GM23338 (cell line): ENCODE measurements at regions not wholly inside any gene's neighbourhood (a gene's known extent, or its start where the extent isn't known, plus 50 kb on each side); places are given as distances from the start of the nearest gene placed in this dataset.

Experiments
- ATAC-seq: fragments of 200-7000 bp; cut with Tn5 transposase; 3 replicates; pipeline ENCODE4 v1.9.1; 2020
- DNase-seq: peaks from one replicate; pipeline ENCODE4 v3.0.0-alpha.2; 2015; ENCODE audit warnings: low spot score
- H2AFZ ChIP-seq: fragments of 200-600 bp; sonication (generic); 2 replicates; pipeline ENCODE4 v1.8.0; 2016; ENCODE audit warnings: antibody characterized with exemption, mild to moderate bottlenecking, moderate library complexity
- H3F3A ChIP-seq: fragments of 200-600 bp; sonication (generic); replicated peaks from 2 replicates; pipeline ENCODE4 v1.8.0; 2017; ENCODE audit warnings: antibody characterized with exemption, mixed run types, low read depth
- H3K27ac ChIP-seq: fragments of 200-600 bp; sonication (generic); 2 replicates; pipeline ENCODE4 v1.6.1; 2016; ENCODE audit warnings: low read depth
- H3K27me3 ChIP-seq: fragments of 200-600 bp; sonication (generic); 2 replicates; pipeline ENCODE4 v1.8.0; 2016; ENCODE audit warnings: mild to moderate bottlenecking, mixed run types, moderate library complexity; ENCODE audit not compliant: insufficient read depth
- H3K36me3 ChIP-seq: fragments of 200-600 bp; sonication (generic); 2 replicates; pipeline ENCODE4 v1.8.0; 2016; ENCODE audit warnings: mild to moderate bottlenecking; ENCODE audit not compliant: insufficient read depth
- H3K4me1 ChIP-seq: fragments of 200-600 bp; sonication (generic); 2 replicates; pipeline ENCODE4 v1.8.0; 2016; ENCODE audit warnings: mild to moderate bottlenecking, moderate library complexity; ENCODE audit not compliant: insufficient read depth
- H3K4me2 ChIP-seq: fragments of 200-600 bp; sonication (generic); 2 replicates; pipeline ENCODE4 v1.7.1; 2017; ENCODE audit warnings: mixed run types
- H3K4me3 ChIP-seq: fragments of 200-600 bp; sonication (generic); 2 replicates; pipeline ENCODE4 v1.6.1; 2016; ENCODE audit warnings: mixed run types
- H3K79me2 ChIP-seq: fragments of 200-600 bp; sonication (generic); replicated peaks from 2 replicates; pipeline ENCODE4 v1.8.0; 2017; ENCODE audit warnings: mild to moderate bottlenecking; ENCODE audit not compliant: insufficient read depth
- H3K9me2 ChIP-seq: fragments of 200-600 bp; sonication (generic); 2 replicates; pipeline ENCODE4 v1.8.0; 2017; ENCODE audit not compliant: insufficient read depth
- H4K20me1 ChIP-seq: fragments of 200-600 bp; sonication (generic); replicated peaks from 2 replicates; pipeline ENCODE4 v1.8.0; 2017; ENCODE audit warnings: mild to moderate bottlenecking; ENCODE audit not compliant: insufficient read depth
- H3K27ac Mint-ChIP-seq: 2 replicates; pipeline ENCODE4 v1.8.0; 2020; ENCODE audit warnings: inconsistent platforms, mild to moderate bottlenecking, moderate library complexity, mixed read lengths
- H3K27me3 Mint-ChIP-seq: 3 replicates; pipeline ENCODE4 v1.8.0; 2022; ENCODE audit warnings: low read depth, mild to moderate bottlenecking, moderate library complexity, mixed read lengths, inconsistent platforms; ENCODE audit not compliant: insufficient read depth, poor library complexity
- H3K36me3 Mint-ChIP-seq: 3 replicates; pipeline ENCODE4 v1.8.0; 2021; ENCODE audit warnings: low read depth, mild to moderate bottlenecking, inconsistent platforms, moderate library complexity, mixed read lengths
- H3K4me1 Mint-ChIP-seq: 3 replicates; pipeline ENCODE4 v1.8.0; 2020; ENCODE audit warnings: mild to moderate bottlenecking, inconsistent platforms, mixed read lengths
- H3K4me3 Mint-ChIP-seq: 3 replicates; pipeline ENCODE4 v1.8.0; 2021; ENCODE audit warnings: moderate library complexity, mild to moderate bottlenecking, inconsistent platforms, mixed read lengths
- H3K9me3 Mint-ChIP-seq: 3 replicates; pipeline ENCODE4 v1.8.0; 2020; ENCODE audit warnings: moderate library complexity, mild to moderate bottlenecking, inconsistent platforms, mixed read lengths
- CTCF ChIP-seq, 2 experiments: fragments of 200-600 bp in 1 of 2; sonication (generic) in 1 of 2; conservative IDR thresholded peaks; 2 replicates each; pipeline versions ENCODE4 v1.5.1 to v1.6.1; 2016 to 2017; ENCODE audit warnings: antibody characterized with exemption in 2 of 2, low read depth in 2 of 2, mild to moderate bottlenecking in 2 of 2, moderate library complexity in 1 of 2
- EZH2 ChIP-seq: fragments of 200-600 bp; sonication (generic); IDR thresholded peaks from one replicate; pipeline ENCODE4 v1.8.0; 2017; ENCODE audit warnings: antibody characterized with exemption, mild to moderate bottlenecking, low read depth; ENCODE audit not compliant: unreplicated experiment
- EZH2phosphoT487 ChIP-seq: fragments of 200-600 bp; sonication (generic); IDR thresholded peaks from one replicate; pipeline ENCODE4 v1.8.1; 2018; ENCODE audit warnings: antibody characterized with exemption; ENCODE audit not compliant: unreplicated experiment
- JUNB ChIP-seq: IDR thresholded peaks from one replicate; pipeline ENCODE4 v1.6.1; 2016; ENCODE audit warnings: antibody characterized with exemption; ENCODE audit not compliant: unreplicated experiment
- NANOG ChIP-seq: IDR thresholded peaks from 2 replicates; pipeline ENCODE4 v1.6.1; 2016; ENCODE audit warnings: antibody characterized with exemption, borderline replicate concordance
- POLR2AphosphoS5 ChIP-seq: IDR thresholded peaks from 2 replicates; pipeline ENCODE4 v1.6.1; 2016; ENCODE audit warnings: antibody characterized with exemption, low read depth
- STAT1 ChIP-seq: IDR thresholded peaks from one replicate; pipeline ENCODE4 v1.6.1; 2016; ENCODE audit warnings: antibody characterized with exemption; ENCODE audit not compliant: unreplicated experiment
- ZNF114 ChIP-seq: fragments of 250-450 bp; sonication (Bioruptor Pico); IDR thresholded peaks from 2 replicates; pipeline ENCODE4 v1.5.0; 2020; ENCODE audit warnings: mild to moderate bottlenecking, moderate library complexity
- ZNF331 ChIP-seq: fragments of 250-450 bp; sonication (Bioruptor Pico); IDR thresholded peaks from 2 replicates; pipeline ENCODE4 v1.5.0; 2020; ENCODE audit warnings: low read depth, mild to moderate bottlenecking, moderate library complexity
- TF ChIP-seq, protein P1 (sequence below): fragments of 250-450 bp; sonication (Bioruptor Pico); IDR thresholded peaks from 2 replicates; pipeline ENCODE4 v1.5.0; 2020; ENCODE audit warnings: mild to moderate bottlenecking, moderate library complexity
- TF ChIP-seq, protein P2 (sequence below): IDR thresholded peaks from 2 replicates; pipeline ENCODE4 v1.6.1; 2016; ENCODE audit warnings: antibody characterized with exemption

GRCh38 chr5:127183332-127183731 lies 107.3 kb upstream of the MEGF10 start (continued):
- TF ChIP-seq, protein P1, sequence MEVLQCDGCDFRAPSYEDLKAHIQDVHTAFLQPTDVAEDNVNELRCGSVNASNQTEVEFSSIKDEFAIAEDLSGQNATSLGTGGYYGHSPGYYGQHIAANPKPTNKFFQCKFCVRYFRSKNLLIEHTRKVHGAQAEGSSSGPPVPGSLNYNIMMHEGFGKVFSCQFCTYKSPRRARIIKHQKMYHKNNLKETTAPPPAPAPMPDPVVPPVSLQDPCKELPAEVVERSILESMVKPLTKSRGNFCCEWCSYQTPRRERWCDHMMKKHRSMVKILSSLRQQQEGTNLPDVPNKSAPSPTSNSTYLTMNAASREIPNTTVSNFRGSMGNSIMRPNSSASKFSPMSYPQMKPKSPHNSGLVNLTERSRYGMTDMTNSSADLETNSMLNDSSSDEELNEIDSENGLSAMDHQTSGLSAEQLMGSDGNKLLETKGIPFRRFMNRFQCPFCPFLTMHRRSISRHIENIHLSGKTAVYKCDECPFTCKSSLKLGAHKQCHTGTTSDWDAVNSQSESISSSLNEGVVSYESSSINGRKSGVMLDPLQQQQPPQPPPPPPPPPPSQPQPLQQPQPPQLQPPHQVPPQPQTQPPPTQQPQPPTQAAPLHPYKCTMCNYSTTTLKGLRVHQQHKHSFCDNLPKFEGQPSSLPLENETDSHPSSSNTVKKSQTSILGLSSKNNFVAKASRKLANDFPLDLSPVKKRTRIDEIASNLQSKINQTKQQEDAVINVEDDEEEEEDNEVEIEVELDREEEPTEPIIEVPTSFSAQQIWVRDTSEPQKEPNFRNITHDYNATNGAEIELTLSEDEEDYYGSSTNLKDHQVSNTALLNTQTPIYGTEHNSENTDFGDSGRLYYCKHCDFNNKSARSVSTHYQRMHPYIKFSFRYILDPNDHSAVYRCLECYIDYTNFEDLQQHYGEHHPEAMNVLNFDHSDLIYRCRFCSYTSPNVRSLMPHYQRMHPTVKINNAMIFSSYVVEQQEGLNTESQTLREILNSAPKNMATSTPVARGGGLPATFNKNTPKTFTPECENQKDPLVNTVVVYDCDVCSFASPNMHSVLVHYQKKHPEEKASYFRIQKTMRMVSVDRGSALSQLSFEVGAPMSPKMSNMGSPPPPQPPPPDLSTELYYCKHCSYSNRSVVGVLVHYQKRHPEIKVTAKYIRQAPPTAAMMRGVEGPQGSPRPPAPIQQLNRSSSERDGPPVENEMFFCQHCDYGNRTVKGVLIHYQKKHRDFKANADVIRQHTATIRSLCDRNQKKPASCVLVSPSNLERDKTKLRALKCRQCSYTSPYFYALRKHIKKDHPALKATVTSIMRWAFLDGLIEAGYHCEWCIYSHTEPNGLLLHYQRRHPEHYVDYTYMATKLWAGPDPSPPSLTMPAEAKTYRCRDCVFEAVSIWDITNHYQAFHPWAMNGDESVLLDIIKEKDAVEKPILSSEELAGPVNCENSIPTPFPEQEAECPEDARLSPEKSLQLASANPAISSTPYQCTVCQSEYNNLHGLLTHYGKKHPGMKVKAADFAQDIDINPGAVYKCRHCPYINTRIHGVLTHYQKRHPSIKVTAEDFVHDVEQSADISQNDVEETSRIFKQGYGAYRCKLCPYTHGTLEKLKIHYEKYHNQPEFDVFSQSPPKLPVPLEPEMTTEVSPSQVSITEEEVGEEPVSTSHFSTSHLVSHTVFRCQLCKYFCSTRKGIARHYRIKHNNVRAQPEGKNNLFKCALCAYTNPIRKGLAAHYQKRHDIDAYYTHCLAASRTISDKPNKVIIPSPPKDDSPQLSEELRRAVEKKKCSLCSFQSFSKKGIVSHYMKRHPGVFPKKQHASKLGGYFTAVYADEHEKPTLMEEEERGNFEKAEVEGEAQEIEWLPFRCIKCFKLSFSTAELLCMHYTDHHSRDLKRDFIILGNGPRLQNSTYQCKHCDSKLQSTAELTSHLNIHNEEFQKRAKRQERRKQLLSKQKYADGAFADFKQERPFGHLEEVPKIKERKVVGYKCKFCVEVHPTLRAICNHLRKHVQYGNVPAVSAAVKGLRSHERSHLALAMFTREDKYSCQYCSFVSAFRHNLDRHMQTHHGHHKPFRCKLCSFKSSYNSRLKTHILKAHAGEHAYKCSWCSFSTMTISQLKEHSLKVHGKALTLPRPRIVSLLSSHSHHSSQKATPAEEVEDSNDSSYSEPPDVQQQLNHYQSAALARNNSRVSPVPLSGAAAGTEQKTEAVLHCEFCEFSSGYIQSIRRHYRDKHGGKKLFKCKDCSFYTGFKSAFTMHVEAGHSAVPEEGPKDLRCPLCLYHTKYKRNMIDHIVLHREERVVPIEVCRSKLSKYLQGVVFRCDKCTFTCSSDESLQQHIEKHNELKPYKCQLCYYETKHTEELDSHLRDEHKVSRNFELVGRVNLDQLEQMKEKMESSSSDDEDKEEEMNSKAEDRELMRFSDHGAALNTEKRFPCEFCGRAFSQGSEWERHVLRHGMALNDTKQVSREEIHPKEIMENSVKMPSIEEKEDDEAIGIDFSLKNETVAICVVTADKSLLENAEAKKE (CRISPR knock-in tag), result no peak

GRCh38 chr5:127184851-127185250 lies 105.7 kb upstream of the MEGF10 start:
- no peak for TF ChIP-seq JUNB
- no peak for TF ChIP-seq CTCF (conservative IDR thresholded peaks at IDR 0.05; ENCODE audit: low read depth in 2 of 2)
- TF ChIP-seq ZNF331, result no peak
- no peak for TF ChIP-seq POLR2AphosphoS5
- no peak for TF ChIP-seq STAT1
- no peak for TF ChIP-seq ZNF114 (CRISPR knock-in tag)
- TF ChIP-seq, protein P2, sequence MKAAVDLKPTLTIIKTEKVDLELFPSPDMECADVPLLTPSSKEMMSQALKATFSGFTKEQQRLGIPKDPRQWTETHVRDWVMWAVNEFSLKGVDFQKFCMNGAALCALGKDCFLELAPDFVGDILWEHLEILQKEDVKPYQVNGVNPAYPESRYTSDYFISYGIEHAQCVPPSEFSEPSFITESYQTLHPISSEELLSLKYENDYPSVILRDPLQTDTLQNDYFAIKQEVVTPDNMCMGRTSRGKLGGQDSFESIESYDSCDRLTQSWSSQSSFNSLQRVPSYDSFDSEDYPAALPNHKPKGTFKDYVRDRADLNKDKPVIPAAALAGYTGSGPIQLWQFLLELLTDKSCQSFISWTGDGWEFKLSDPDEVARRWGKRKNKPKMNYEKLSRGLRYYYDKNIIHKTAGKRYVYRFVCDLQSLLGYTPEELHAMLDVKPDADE, result no peak
- TF ChIP-seq EZH2phosphoT487, result no peak
- TF ChIP-seq NANOG, result no peak
- TF ChIP-seq EZH2, result no peak
- Histone ChIP-seq H3K4me3 (no peak overlapping the region), H3K36me3 (no peaks in the 10 kb centered on the region), H3F3A (no peaks in the 10 kb centered on the region), H3K79me2 (no peaks in the 10 kb centered on the region), H3K4me1 (no peaks in the 10 kb centered on the region), H4K20me1 (no peaks in the 10 kb centered on the region), H3K27me3 (no peaks in the 10 kb centered on the region), H2AFZ (0 out of 2 replicates have a peak overlapping the region, but pooled peaks have one; percentile 12), H3K9me2 (peaks cover 9% of the 10 kb centered on the region; the same call in 1 of the 2 replicates), H3K4me2 (no peak overlapping the region), H3K27ac (no peak overlapping the region)
- Mint-ChIP-seq H3K27me3 (no peaks in the 10 kb centered on the region), H3K27ac (no peak overlapping the region), H3K36me3 (no peaks in the 10 kb centered on the region), H3K4me1 (peaks cover 2% of the 10 kb centered on the region; the same call in 1 of the 3 replicates), H3K4me3 (no peak overlapping the region), H3K9me3 (no peaks in the 10 kb centered on the region)
- DNase-seq (no peak), ATAC-seq (no peak)
